DOHH2 (cell line): ENCODE measurements at regions not wholly inside any gene's neighbourhood (a gene's known extent, or its start where the extent isn't known, plus 50 kb on each side); places are given as distances from the start of the nearest gene placed in this dataset.

ENCODE experiments used
- EZH2phosphoT487 ChIP-seq: fragments of 200-600 bp; sonication (generic); IDR thresholded peaks from 2 replicates; pipeline ENCODE4 v1.6.1; 2017; ENCODE audit warnings: borderline replicate concordance, mild to moderate bottlenecking, antibody characterized with exemption, low read length, moderate library complexity, mixed read lengths
- TF ChIP-seq, protein P1 (sequence below): fragments of 200-600 bp; sonication (generic); IDR thresholded peaks from one replicate; pipeline ENCODE4 v1.5.1; 2014; ENCODE audit warnings: antibody characterized with exemption, mild to moderate bottlenecking, low read depth, low read length; ENCODE audit not compliant: poor library complexity, severe bottlenecking

GRCh38 chr6:1217396-1217795 lies 94.5 kb upstream of the FOXQ1 start:
- TF ChIP-seq, protein P1, sequence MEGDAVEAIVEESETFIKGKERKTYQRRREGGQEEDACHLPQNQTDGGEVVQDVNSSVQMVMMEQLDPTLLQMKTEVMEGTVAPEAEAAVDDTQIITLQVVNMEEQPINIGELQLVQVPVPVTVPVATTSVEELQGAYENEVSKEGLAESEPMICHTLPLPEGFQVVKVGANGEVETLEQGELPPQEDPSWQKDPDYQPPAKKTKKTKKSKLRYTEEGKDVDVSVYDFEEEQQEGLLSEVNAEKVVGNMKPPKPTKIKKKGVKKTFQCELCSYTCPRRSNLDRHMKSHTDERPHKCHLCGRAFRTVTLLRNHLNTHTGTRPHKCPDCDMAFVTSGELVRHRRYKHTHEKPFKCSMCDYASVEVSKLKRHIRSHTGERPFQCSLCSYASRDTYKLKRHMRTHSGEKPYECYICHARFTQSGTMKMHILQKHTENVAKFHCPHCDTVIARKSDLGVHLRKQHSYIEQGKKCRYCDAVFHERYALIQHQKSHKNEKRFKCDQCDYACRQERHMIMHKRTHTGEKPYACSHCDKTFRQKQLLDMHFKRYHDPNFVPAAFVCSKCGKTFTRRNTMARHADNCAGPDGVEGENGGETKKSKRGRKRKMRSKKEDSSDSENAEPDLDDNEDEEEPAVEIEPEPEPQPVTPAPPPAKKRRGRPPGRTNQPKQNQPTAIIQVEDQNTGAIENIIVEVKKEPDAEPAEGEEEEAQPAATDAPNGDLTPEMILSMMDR: no peak
- TF ChIP-seq EZH2phosphoT487: no peak
